ENCODE measurements at regions not wholly inside any gene's neighbourhood (a gene's known extent, or its start where the extent isn't known, plus 50 kb on each side); places are given as distances from the start of the nearest gene placed in this dataset.

DNA sequence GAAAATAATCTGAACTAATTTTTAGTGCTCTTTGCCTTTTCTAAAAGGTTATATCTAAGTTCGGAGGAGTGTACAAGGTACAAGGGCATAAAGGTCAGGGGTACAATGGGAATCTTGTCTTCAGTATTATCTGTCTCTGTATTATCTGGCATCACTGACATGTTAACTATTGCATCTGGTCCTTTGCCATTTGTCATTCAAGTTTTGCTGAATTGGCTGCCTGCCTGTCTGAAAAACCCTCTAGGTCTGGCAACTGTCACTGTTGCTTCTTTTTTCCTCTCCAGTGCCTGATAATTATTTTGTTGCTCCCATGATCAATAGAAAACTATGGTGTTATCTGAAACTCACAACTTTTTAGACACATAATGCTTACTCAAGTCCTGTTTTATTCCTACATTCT, 112.5 kb upstream of the STK26 start:
- no peak for DNase-seq

- DNase-seq = no peak
These were observed 107.6 kb upstream of the STK26 start for GRCh38 chrX:131915488-131915887.

- no peak for DNase-seq
These were observed 105.5 kb upstream of the STK26 start for GRCh38 chrX:131917588-131917987.

GRCh38 chrX:131918839-131919238, 104.3 kb upstream of the STK26 start:
- DNase-seq = no peak

- DNase-seq = no peak
These were observed 99.4 kb upstream of the STK26 start for GRCh38 chrX:131923614-131924250.

DNA sequence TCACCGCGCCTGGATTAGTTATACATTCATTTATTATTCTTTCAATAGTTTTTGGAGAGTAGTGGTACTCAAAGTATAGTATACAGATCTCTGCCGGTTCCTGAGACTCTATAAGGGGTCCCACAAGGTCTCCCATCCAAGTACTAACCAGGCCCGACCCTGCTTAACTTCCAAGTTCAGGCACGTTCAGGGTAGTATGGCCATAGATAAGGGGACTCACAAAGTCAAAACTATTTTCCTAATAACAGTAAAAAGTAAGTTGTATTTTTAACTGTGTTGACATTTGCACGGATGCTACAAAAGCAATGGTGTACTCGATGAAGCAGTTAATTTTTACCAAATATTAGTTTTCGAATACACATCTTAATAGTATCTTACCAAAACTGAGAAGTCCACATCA, 84.4 kb upstream of the STK26 start:
- no peak for DNase-seq

DNA sequence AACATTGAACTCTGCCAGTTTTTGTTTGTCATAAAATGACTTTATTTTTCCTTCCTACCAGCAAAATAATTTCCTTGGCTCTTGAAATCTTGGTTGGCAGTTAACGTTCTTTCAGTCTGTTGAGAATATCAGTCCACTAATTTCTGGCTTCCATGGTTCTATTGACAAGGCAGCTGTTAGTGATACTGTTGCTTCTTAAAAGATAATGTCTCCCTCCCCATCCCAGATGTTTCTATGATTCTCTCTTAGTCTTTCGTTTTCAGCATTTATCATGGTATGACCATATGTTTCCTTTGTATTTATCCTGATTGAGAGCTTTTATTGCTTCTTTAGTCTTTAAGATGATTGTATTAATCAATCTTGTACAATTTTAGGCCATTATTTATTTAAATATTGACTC, 81.1 kb upstream of the STK26 start:
- DNase-seq = no peak

DNA sequence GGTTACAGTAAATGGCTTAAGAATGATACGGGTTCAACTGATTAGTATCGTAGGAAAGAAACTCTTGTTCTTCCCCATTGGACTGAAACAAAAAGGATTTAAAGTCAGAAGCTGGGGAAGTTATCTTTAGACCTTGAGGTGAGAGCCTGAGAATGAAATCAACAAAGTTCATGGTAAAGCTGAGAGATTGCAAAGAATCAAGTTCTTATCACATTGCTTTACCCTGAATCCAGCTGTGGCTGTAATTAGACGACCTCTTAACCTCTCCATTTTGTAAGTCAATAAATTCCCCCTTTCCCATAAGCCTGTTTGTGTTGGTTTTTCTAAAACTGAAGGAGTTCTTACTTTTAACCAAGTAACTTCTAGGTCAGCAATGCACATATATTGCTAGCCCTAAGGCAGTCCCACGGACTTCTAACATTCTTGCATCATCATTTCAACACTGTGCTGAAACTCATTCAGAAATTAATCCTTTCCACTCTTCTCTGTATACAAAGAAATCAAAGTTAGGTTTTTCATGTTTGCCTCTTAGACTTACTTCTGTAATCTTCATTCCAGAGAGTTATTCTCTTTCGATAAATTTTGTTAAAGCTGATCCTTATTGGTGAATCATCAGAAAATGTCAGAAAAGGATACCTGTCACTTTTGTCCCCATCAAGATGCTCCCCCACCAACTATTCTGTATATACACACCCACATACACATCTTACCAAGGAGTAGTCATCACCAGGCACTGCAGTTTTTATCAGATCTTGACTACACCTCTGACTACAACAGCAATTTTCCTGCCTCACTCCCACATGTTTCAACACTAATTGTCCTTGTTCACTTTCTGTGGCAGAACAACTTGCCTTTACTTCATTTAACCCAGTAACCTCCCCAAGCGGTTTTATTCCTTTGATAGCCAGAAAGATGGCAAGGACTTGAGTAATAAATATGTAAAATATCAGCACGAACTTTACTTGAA, 77.9 kb upstream of the STK26 start:
- DNase-seq = no peak

DNA sequence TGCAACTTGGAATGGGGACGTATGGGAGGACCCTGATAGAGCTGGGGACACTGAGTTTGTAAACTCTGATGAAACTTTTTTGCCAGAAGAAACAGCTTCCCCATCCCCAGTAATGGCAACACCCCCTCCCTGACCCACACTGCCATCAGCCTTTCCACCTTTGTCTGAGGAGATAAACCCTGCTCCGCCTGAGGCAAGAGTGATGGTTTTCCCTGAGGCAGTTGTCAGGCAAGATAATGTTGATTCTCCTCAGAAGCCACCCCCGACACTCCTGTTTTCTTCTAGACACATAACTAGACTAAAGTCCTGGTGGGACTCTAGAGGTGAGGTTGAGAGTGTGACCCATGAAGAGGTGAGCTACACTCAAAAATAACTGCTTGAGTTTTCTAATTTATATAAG, 71.9 kb upstream of the STK26 start:
- DNase-seq = no peak

DNA sequence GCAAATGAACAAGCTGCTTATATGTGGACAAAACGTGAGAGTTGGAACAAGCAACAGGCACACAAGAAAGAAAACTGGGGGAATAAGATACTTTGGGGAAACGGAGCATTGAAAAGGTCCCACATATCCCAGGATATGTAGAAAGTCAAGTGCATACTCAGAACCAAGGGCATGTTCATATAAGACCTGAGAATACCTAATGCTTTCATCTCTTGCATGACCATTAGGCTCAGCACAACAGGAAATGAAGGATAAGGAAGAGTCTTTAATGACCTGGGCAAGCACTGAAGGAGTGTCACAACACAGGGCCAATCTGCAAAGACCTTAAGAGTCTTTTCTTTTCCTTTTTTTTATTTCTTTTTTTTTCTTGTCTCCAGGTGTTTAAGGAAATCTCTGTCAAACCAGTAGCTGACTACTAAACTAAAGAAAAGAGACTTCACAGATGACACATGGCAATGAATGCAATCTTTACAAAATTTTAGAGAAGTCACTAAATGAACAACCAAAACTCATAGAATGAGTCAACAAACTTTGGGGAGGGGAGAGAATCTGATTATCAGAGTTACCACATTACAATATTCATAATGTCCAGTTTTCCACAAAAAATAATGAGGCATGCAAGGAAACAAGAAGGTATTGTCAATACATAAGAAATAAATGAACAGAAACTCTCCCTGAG, 67.9 kb upstream of the STK26 start:
- DNase-seq = no peak

DNA sequence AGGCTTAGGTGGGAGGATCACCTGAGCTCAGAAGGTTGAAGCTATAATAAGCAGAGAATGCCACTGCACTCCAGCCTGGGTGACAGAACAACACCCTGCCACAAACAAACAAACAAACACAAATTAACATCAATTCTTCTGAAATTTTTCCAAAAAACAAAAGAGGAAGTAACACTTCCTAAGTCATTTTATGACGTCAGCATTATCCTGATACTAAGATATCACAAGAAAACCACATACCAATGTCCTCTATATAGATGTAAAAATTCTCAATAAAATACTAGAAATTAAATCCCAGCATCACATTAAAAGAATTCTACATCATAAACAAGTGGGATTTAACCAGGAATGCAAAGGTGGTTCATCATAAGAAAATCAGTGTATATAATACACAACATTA, 64.4 kb upstream of the STK26 start:
- no peak for DNase-seq

DNA sequence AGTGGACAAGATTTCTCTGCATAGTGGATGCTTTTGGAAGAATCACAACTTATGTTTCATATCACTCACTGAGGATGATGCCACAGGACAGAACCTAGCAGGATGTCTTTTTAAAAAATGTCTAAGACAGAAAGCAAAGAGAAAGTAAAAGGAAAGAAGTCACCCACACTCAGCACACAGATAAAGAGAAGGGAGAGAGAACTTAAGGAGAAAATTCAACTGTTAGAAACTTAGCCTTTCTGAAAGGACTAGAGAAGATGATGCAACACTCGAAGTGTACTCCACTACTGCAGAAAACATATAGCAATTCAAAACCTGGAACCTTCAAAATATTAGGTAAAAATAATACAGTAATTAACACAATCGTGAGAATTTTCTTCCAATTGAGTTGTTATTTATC, 52.8 kb upstream of the STK26 start:
- DNase-seq = no peak

All from islet precursor cell (in vitro differentiated cells).